GM21786 (cell line): ENCODE measurements at regions not wholly inside any gene's neighbourhood (a gene's known extent, or its start where the extent isn't known, plus 50 kb on each side); places are given as distances from the start of the nearest gene placed in this dataset.
"Not testable (repeated sequence)": the region's sequence is repeated elsewhere in the genome, so short reads cannot be mapped to it uniquely, and the experiment has no call there.

ENCODE experiments used
- ATAC-seq: cut with Tn5 transposase; IDR thresholded peaks from one replicate; pipeline ENCODE4 v1.9.1; 2021; ENCODE audit not compliant: unreplicated experiment

- ATAC-seq = no peak
Observed at GRCh38 chr15:59904450-59905135, 99.5 kb upstream of the FOXB1 start.

DNA sequence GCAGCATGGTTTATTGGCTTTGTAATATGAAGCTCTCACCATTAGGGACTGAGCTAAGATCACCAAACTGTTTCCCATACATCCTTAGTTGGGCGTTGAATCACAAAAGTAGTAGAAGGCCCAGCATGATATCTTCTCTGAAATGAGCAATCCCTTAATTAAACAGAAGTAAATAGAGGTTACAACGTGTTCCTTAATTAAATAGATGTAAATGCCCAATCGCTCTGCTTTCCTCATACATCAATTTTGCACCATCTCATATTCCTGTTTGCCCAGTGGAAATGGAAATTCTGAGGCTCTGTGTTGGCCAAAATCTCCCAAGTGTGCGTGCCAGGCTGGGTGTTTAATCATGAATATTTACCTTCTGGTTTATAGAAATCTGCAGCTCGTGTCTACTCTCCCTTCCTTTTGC is 107.4 kb upstream of the FOXB1 start:
- ATAC-seq = no peak

DNA sequence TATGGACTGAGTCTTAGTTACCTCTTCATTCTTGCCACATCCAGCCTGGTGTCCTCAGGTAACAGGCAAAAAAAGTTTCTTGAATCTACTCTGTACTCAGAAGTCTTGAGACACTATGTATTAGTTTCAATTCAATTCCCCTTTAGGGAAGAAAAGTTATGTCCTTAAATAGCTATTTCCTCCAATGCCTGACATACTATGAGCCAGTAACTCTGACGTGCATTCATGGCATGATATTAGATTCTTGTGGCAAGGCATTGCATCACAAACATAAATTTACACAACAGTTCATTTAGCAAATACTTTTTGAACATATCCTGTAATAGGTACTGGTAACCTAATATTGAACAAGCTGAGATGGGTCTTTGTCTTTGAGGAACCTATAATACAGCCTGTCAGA is 109.3 kb upstream of the FOXB1 start:
- no peak for ATAC-seq

- no peak for ATAC-seq
Observed at GRCh38 chr15:59892985-59893384, 111.1 kb upstream of the FOXB1 start.

DNA sequence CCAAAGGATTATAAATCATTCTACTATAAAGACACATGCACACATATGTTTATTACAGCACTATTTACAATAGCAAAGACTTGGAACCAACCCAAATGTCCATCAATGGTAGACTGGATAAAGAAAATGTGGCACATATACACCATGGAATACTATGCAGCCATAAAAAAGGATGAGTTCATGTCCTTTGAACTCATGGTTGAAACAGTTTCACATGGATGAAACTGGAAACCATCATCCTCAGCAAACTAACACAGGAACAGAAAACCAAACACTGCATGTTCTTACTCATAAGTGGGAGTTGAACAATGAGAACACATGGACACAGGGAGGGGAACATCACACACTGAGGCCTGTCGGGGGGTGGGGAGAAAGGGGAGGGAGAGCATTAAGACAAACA is 116.2 kb upstream of the FOXB1 start:
- ATAC-seq = not testable (repeated sequence)

DNA sequence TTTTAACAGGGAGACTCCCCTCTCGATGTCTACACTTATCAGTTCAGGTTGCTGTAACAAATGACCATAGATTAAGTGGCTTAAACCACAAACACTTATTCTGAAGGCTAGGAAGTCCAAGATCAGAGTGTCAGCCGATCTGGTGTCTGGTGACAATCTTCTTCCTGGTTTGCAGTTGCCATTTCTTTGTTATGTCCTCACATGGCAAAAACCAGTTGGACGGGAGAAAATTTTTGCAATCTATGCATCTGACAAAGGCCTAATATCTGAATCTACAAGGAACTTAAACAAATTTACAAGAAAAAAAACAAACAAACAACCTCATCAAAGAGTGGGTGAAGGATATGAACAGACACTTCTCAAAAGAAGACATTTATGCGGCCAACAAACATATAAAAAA is 116.9 kb upstream of the FOXB1 start:
- no peak for ATAC-seq

- no peak for ATAC-seq
Observed at GRCh38 chr15:59886441-59886840, 117.7 kb upstream of the FOXB1 start.

- no peak for ATAC-seq
Observed at GRCh38 chr15:59885832-59886231, 118.3 kb upstream of the FOXB1 start.

GRCh38 chr15:59879506-59880265 is 124.4 kb upstream of the FOXB1 start:
- no peak for ATAC-seq

DNA sequence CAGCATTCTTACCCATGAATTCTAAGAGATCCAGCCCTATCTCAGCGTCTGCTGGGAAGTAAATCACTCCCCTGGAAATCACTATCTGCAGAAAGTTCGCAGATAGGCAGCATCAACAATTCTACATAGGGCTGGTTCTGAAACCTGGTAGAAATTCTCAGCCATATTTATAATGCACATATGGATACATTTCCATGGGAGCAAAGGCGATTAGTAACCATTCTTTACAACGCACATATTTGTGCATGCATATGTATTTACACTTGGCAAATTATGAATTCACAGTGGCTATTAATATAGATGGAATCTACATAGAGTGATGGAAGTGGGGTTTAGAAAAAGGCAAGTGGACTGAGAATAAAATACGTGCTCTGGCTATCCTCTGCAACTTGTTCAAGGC is 128.0 kb upstream of the FOXB1 start:
- ATAC-seq = no peak

DNA sequence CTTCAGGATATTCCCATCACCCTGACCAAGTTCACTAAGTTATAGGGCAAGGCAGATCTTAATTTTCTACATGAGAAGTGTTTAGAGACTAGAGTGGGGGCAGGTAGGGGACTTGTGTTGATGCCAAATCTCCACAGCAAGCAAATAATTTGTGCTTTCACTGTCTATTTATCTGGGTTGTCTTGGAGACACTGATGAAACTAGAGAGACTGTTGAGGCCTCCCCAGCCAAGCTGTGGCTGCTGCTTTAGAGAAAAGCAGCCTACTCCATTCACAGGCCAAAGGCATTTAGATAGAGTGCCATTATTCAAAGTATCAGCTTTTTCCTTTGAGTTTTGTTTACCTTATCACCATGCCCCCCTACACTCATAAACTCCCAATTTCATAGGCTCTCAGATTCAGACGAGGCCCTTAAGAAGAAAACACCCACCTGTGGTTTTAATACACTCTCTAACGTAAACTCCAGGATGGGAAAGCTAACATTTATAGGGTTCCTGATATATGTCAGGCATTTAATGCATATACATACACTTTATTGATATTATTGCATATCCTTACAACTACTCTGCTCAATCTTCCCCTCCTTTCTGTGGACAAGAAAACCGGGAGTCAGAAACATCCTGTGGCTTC is 130.4 kb upstream of the FOXB1 start:
- ATAC-seq = no peak

DNA sequence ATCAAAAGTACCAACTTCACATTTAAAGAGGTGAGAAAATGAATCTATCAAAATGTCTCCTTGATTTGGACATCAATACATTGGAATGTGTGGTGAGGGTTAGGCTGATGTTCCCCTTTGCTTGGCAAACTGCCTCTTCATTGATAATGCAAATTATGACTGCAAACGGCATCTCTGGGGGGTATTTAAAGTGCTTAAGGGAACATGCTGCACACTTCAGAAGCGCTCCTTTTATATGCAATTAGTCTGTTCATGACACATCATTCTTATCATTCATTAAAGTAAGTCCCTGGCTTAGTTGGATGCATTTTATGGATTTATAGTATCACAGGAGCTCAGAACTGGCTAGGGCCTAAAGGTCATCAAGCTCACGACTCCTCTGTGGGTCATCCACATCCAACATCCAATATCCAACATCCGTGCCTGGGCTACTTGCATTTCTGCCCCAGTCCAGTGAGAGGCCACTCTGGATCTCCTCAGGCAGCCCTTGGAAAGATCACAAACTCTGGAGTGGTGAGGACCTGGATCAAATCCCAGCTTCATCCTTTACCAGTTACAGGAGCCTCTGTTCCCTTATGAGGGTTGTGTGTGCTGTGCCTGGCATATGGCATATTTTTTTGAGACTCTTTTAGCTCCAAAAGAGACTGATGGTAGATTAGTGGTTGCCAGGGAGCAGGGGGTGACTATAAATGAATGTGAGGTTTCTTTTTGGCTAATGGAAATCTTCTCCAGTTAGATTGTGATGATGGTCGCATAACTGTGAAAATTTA is 136.8 kb upstream of the FOXB1 start:
- no peak for ATAC-seq

GRCh38 chr15:59866642-59867041 is 137.5 kb upstream of the FOXB1 start:
- no peak for ATAC-seq

- no peak for ATAC-seq
Observed at GRCh38 chr15:59862191-59863155, 141.6 kb upstream of the FOXB1 start.

GRCh38 chr15:59847968-59848367 is 156.1 kb upstream of the FOXB1 start:
- no peak for ATAC-seq

DNA sequence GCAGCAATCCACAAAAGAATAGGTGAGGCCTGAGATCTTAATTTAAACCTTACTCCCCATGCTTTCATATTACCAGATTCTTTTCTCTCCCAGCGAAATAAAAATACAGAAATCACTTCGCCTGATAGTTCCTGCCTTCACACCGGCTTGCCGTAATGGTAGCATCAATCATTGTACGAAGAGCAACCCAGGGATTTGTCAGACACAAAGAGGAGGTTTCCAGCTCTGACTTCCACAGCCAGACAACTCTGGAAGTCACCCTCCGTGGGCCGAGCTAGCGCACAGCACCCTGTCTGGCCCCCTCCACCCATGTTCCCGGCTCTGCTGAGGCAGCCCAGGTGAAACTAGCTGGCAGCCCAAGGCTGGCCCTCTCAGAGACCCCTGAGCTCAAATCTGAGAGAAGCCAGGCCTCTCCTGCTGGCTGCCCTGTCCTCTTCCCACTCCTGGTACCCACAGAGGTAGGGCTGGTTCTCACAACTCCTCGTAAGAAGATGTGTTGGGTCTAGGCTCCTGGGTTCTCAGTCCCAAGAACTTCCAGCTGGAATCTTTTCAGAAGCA is 156.9 kb upstream of the BNIP2 start:
- ATAC-seq = no peak

- no peak for ATAC-seq
Observed at GRCh38 chr15:59843609-59844008, 154.5 kb upstream of the BNIP2 start.

- ATAC-seq = no peak
Observed at GRCh38 chr15:59841036-59841435, 151.9 kb upstream of the BNIP2 start.

DNA sequence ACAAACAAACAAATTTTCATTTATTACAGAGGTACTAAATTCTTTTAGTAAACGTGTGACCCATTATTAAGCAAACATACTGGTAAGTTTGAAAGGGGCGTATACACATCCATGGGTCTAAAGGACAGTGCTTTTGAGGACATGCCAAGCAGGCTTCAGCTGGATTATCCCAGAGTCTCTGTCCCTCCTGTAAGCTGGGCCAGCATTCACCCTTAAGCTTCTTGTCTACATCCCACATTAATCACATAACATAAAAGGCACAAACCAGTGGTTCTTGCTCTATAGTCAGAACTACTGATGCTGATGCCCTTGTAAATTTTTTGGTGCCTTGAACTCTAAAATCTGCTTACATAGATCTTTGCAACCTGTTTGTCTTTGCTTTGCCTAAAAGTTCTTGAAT is 150.8 kb upstream of the BNIP2 start:
- no peak for ATAC-seq

GRCh38 chr15:59838900-59839299 is 149.8 kb upstream of the BNIP2 start:
- ATAC-seq = no peak
